ENCODE measurements at regions not wholly inside any gene's neighbourhood (a gene's known extent, or its start where the extent isn't known, plus 50 kb on each side); places are given as distances from the start of the nearest gene placed in this dataset.
"Not testable (repeated sequence)": the region's sequence is repeated elsewhere in the genome, so short reads cannot be mapped to it uniquely, and the experiment has no call there.

GRCh38 chr1:29685387-29685786 is 449.1 kb downstream of the PTPRU start:
- 45 to 64% methylated on average over 3 of the region's 3 CpGs for WGBS, 2 donors
- Histone ChIP-seq H3K36me3 (no peaks in the 10 kb centered on the region), H3K9me3 (no peaks in the 10 kb centered on the region), H3K4me1 (no peaks in the 10 kb centered on the region), H3K27me3 (peaks cover 0 to 13% of the 10 kb centered on the region in 2 donors), H3K4me3 (no peak overlapping the region), H3K27ac (no peak overlapping the region)
- TF ChIP-seq CTCF (IDR thresholded peaks at IDR 0.05) (no peak), EP300 (IDR thresholded peaks at IDR 0.05) (no peak), POLR2A (IDR thresholded peaks at IDR 0.05) (no peak)
- DNase-seq (ENCODE audit: low spot score in 2 of 2), result no peak

- Histone ChIP-seq H3K27ac (no peak overlapping the region), H3K36me3 (no peaks in the 10 kb centered on the region), H3K4me3 (no peak overlapping the region), H3K9me3 (no peaks in the 10 kb centered on the region), H3K27me3 (peaks cover 0 to 7% of the 10 kb centered on the region in 2 donors), H3K4me1 (no peaks in the 10 kb centered on the region)
- no peak for DNase-seq (ENCODE audit: low spot score in 2 of 2)
- WGBS, 2 donors, result 73 to 82% methylated on average over 7 to 8 of the region's 8 CpGs
- TF ChIP-seq POLR2A (IDR thresholded peaks at IDR 0.05) (no peak), EP300 (IDR thresholded peaks at IDR 0.05) (no peak), CTCF (IDR thresholded peaks at IDR 0.05) (no peak)
Measured at GRCh38 chr1:29684141-29684540, 447.8 kb downstream of the PTPRU start.

- no peak overlapping the region for H3K27ac ChIP-seq
- WGBS, 2 donors, result 73 to 87% methylated on average over 3 to 5 of the region's 5 CpGs
- no peaks in the 10 kb centered on the region for H3K9me3 ChIP-seq
- no peak overlapping the region for H3K4me3 ChIP-seq
- H3K27me3 ChIP-seq, result peaks cover 0 to under 1% of the 10 kb centered on the region in 2 donors
- H3K36me3 ChIP-seq, result no peaks in the 10 kb centered on the region
- no peaks in the 10 kb centered on the region for H3K4me1 ChIP-seq
- DNase-seq (ENCODE audit: low spot score in 2 of 2), result peak in 1 of 2 donors; percentile 2
- no peak for TF ChIP-seq POLR2A (IDR thresholded peaks at IDR 0.05)
- no peak for TF ChIP-seq CTCF (IDR thresholded peaks at IDR 0.05)
- TF ChIP-seq EP300 (IDR thresholded peaks at IDR 0.05), result no peak
Measured at GRCh38 chr1:29683472-29683871, 447.1 kb downstream of the PTPRU start.

GRCh38 chr1:29682919-29683295 is 446.6 kb downstream of the PTPRU start:
- H3K4me1 ChIP-seq, result no peaks in the 10 kb centered on the region
- no peak overlapping the region for H3K4me3 ChIP-seq
- 31% methylated on average over 3 of the region's 3 CpGs for WGBS, 2 donors
- H3K27me3 ChIP-seq, result no peaks in the 10 kb centered on the region
- H3K27ac ChIP-seq, result no peak overlapping the region
- no peaks in the 10 kb centered on the region for H3K9me3 ChIP-seq
- TF ChIP-seq EP300 (IDR thresholded peaks at IDR 0.05), result no peak
- TF ChIP-seq CTCF (IDR thresholded peaks at IDR 0.05), result no peak
- no peak for TF ChIP-seq POLR2A (IDR thresholded peaks at IDR 0.05)
- no peaks in the 10 kb centered on the region for H3K36me3 ChIP-seq
- peak in 1 of 2 donors; percentile 3 for DNase-seq (ENCODE audit: low spot score in 2 of 2)

- Histone ChIP-seq H3K9me3 (no peaks in the 10 kb centered on the region), H3K36me3 (no peaks in the 10 kb centered on the region), H3K27me3 (no peaks in the 10 kb centered on the region), H3K4me3 (no peak overlapping the region), H3K4me1 (no peaks in the 10 kb centered on the region), H3K27ac (no peak overlapping the region)
- DNase-seq (ENCODE audit: low spot score in 2 of 2), result peak in 1 of 2 donors; percentile 2
- WGBS, 2 donors, result 36 to 40% methylated on average over 9 to 10 of the region's 10 CpGs
- no peak for TF ChIP-seq CTCF (IDR thresholded peaks at IDR 0.05)
- no peak for TF ChIP-seq POLR2A (IDR thresholded peaks at IDR 0.05)
- TF ChIP-seq EP300 (IDR thresholded peaks at IDR 0.05), result no peak
Measured at GRCh38 chr1:29682171-29682918, 446.0 kb downstream of the PTPRU start.

GRCh38 chr1:29681416-29681815 is 445.1 kb downstream of the PTPRU start:
- H3K4me1 ChIP-seq; H3K9me3 ChIP-seq; H3K27ac ChIP-seq; H3K4me3 ChIP-seq; H3K27me3 ChIP-seq; DNase-seq (ENCODE audit: low spot score in 2 of 2); H3K36me3 ChIP-seq: not testable (repeated sequence)
- WGBS, 2 donors, result 69 to 72% methylated on average over 5 to 6 of the region's 6 CpGs
